ENCODE measurements at regions not wholly inside any gene's neighbourhood (a gene's known extent, or its start where the extent isn't known, plus 50 kb on each side); places are given as distances from the start of the nearest gene placed in this dataset.
"Not testable (repeated sequence)": the region's sequence is repeated elsewhere in the genome, so short reads cannot be mapped to it uniquely, and the experiment has no call there.

- TF ChIP-seq CTCF (IDR thresholded peaks at IDR 0.05; ENCODE audit: low read depth, low read length, missing control alignments) = no peak
- H3K4me3 ChIP-seq (ENCODE audit: low read depth, low read length) = no peak overlapping the region
- in situ Hi-C loops (cut with HindIII; ENCODE audit: low sequenced_read_pairs) = no loop called here
- DNase-seq (ENCODE audit: low read depth) = no peak
These were observed 318.1 kb upstream of the PIK3R1 start for GRCh38 chr5:67897431-67897830.

GRCh38 chr5:67896930-67897313, 318.6 kb upstream of the PIK3R1 start:
- TF ChIP-seq CTCF (IDR thresholded peaks at IDR 0.05; ENCODE audit: low read depth, low read length, missing control alignments) = no peak
- in situ Hi-C loops (cut with HindIII; ENCODE audit: low sequenced_read_pairs) = no loop called here
- H3K4me3 ChIP-seq (ENCODE audit: low read depth, low read length) = no peak overlapping the region
- no peak for DNase-seq (ENCODE audit: low read depth)

GRCh38 chr5:67896311-67896929, 319.1 kb upstream of the PIK3R1 start:
- no peak for DNase-seq (ENCODE audit: low read depth)
- in situ Hi-C loops (cut with HindIII; ENCODE audit: low sequenced_read_pairs) = no loop called here
- H3K4me3 ChIP-seq (ENCODE audit: low read depth, low read length) = no peak overlapping the region
- TF ChIP-seq CTCF (IDR thresholded peaks at IDR 0.05; ENCODE audit: low read depth, low read length, missing control alignments) = no peak

- H3K4me3 ChIP-seq (ENCODE audit: low read depth, low read length); DNase-seq (ENCODE audit: low read depth); in situ Hi-C loops (cut with HindIII; ENCODE audit: low sequenced_read_pairs): not testable (repeated sequence)
These were observed 325.7 kb upstream of the PIK3R1 start for GRCh38 chr5:67889870-67890269.

GRCh38 chr5:67887748-67888161, 327.8 kb upstream of the PIK3R1 start:
- no peak for TF ChIP-seq CTCF (IDR thresholded peaks at IDR 0.05; ENCODE audit: low read depth, low read length, missing control alignments)
- no peak overlapping the region for H3K4me3 ChIP-seq (ENCODE audit: low read depth, low read length)
- in situ Hi-C loops (cut with HindIII; ENCODE audit: low sequenced_read_pairs) = no loop called here
- no peak for DNase-seq (ENCODE audit: low read depth)

GRCh38 chr5:67886761-67887160, 328.8 kb upstream of the PIK3R1 start:
- DNase-seq (ENCODE audit: low read depth) = no peak
- TF ChIP-seq CTCF (IDR thresholded peaks at IDR 0.05; ENCODE audit: low read depth, low read length, missing control alignments) = no peak
- H3K4me3 ChIP-seq (ENCODE audit: low read depth, low read length) = no peak overlapping the region
- in situ Hi-C loops (cut with HindIII; ENCODE audit: low sequenced_read_pairs) = no loop called here

- in situ Hi-C loops (cut with HindIII; ENCODE audit: low sequenced_read_pairs) = no loop called here
- TF ChIP-seq CTCF (IDR thresholded peaks at IDR 0.05; ENCODE audit: low read depth, low read length, missing control alignments) = no peak
- DNase-seq (ENCODE audit: low read depth) = no peak
- H3K4me3 ChIP-seq (ENCODE audit: low read depth, low read length) = no peak overlapping the region
These were observed 334.7 kb upstream of the PIK3R1 start for GRCh38 chr5:67880876-67881275.
